ENCODE measurements at regions not wholly inside any gene's neighbourhood (a gene's known extent, or its start where the extent isn't known, plus 50 kb on each side); places are given as distances from the start of the nearest gene placed in this dataset.

DNA sequence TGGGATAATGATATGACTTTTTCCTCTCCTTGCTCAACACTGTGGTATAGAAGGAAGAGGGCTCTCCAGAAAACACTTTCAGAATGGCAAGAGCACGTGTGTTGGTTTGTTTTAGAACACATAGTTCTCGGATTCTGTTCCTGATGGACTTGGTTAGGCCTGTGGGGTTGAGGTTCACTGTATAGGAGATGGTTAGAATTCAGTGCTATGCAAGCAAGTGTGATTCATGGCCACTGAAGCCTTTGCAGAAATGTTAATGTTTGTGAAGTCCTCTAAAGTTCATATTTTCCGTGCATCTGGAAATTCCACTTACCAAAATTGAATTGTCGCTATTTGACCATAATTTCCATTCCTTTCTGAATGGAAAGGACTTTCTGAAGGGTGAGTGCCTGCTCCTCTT lies 233.2 kb upstream of the DDHD1 start:
- Histone ChIP-seq H3K9me1 (ENCODE audit: control insufficient read depth, insufficient read depth, low read length) (no peaks in the 10 kb centered on the region), H3K36me3 (ENCODE audit: control insufficient read depth, insufficient read depth, low read length) (no peaks in the 10 kb centered on the region), H3K9ac (ENCODE audit: insufficient read depth in 1 of 2, low read depth in 2 of 2, low read length in 2 of 2) (no peak overlapping the region), H4K20me1 (replicated peaks; ENCODE audit: control insufficient read depth, insufficient read depth, low read length) (no peaks in the 10 kb centered on the region), H3K27ac (ENCODE audit: extremely low read depth, low read depth, low read length) (no peak overlapping the region), H3K27me3 (ENCODE audit: control insufficient read depth in 2 of 2, insufficient read depth in 2 of 2, low read length in 2 of 2) (no peaks in the 10 kb centered on the region), H3K79me2 (ENCODE audit: control insufficient read depth, insufficient read depth, low read length) (no peaks in the 10 kb centered on the region), H2AFZ (ENCODE audit: low read depth, low read length) (no peak overlapping the region), H3K9me3 (replicated peaks; ENCODE audit: control insufficient read depth, insufficient read depth, low read depth, low read length) (no peaks in the 10 kb centered on the region), H3K4me3 (no peak overlapping the region), H3K4me1 (replicated peaks in 1 of 2; ENCODE audit: control insufficient read depth in 2 of 2, insufficient read depth in 2 of 2, low read length in 2 of 2) (no peaks in the 10 kb centered on the region), H3K4me2 (ENCODE audit: insufficient read depth, low read length) (no peak overlapping the region)
- ATAC-seq (no peak), DNase-seq (ENCODE audit: extremely low read depth in 1 of 4, low spot score in 3 of 4) (no peak), FAIRE-seq (no peak)
- ChIA-PET CTCF (ENCODE audit: low intra/inter-chr PET ratio) (no interaction called here), POLR2A (interaction anchor here (0.6 to 1.0 kb wide), 2 partner anchors 10 to 401 kb away, joined by 3 read pairs; no protein-coding TSS in a partner anchor)
- TF ChIP-seq EZH2 (IDR thresholded peaks at IDR 0.05; ENCODE audit: borderline replicate concordance, low read depth, low read length) (no peak), ZNF436 (CRISPR knock-in tag; IDR thresholded peaks at IDR 0.05) (no peak), THRAP3 (IDR thresholded peaks at IDR 0.05; ENCODE audit: borderline replicate concordance) (no peak), SUPT5H (IDR thresholded peaks at IDR 0.05) (no peak), HDAC2 (IDR thresholded peaks at IDR 0.05) (no peak), ZSCAN32 (CRISPR knock-in tag; IDR thresholded peaks at IDR 0.05) (no peak), SP2 (IDR thresholded peaks at IDR 0.05; ENCODE audit: extremely low read depth, low read depth, low read length, poor library complexity, severe bottlenecking) (no peak), USF2 (CRISPR knock-in tag; IDR thresholded peaks at IDR 0.05) (no peak), KDM5B (IDR thresholded peaks at IDR 0.05; ENCODE audit: insufficient replicate concordance, low read depth, low read length) (no peak), CBX5 (IDR thresholded peaks at IDR 0.05; ENCODE audit: borderline replicate concordance, low read depth) (no peak), KLF1 (tag; IDR thresholded peaks at IDR 0.05) (no peak), ZNF57 (CRISPR knock-in tag; IDR thresholded peaks at IDR 0.05) (no peak), THAP7 (CRISPR knock-in tag; IDR thresholded peaks at IDR 0.05) (no peak), FOXA3 (CRISPR knock-in tag; conservative IDR thresholded peaks at IDR 0.05 in 1 of 2, IDR thresholded peaks at IDR 0.05 in 1 of 2) (no peak), TFAP4 (CRISPR knock-in tag; IDR thresholded peaks at IDR 0.05; ENCODE audit: borderline replicate concordance) (no peak), CBX8 (IDR thresholded peaks at IDR 0.05; ENCODE audit: borderline replicate concordance, extremely low read depth, low read depth, low read length, poor library complexity, severe bottlenecking) (no peak)
- TF ChIP-seq, protein P1, sequence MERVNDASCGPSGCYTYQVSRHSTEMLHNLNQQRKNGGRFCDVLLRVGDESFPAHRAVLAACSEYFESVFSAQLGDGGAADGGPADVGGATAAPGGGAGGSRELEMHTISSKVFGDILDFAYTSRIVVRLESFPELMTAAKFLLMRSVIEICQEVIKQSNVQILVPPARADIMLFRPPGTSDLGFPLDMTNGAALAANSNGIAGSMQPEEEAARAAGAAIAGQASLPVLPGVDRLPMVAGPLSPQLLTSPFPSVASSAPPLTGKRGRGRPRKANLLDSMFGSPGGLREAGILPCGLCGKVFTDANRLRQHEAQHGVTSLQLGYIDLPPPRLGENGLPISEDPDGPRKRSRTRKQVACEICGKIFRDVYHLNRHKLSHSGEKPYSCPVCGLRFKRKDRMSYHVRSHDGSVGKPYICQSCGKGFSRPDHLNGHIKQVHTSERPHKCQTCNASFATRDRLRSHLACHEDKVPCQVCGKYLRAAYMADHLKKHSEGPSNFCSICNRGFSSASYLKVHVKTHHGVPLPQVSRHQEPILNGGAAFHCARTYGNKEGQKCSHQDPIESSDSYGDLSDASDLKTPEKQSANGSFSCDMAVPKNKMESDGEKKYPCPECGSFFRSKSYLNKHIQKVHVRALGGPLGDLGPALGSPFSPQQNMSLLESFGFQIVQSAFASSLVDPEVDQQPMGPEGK (CRISPR knock-in tag; IDR thresholded peaks at IDR 0.05; ENCODE audit: borderline replicate concordance) = no peak
- BruUV-seq (replicated peaks) = no TSS peak
- in situ Hi-C loops (cut with MboI) = no loop called here
- WGBS (ENCODE audit: insufficient coverage, low coverage, missing lambda C conversion rate) = 0% methylated on average over 4 of the region's 4 CpGs
- intact Hi-C loops (cut with micrococcal nuclease) = no loop called here
